ENCODE measurements at regions not wholly inside any gene's neighbourhood (a gene's known extent, or its start where the extent isn't known, plus 50 kb on each side); places are given as distances from the start of the nearest gene placed in this dataset.
"Not testable (repeated sequence)": the region's sequence is repeated elsewhere in the genome, so short reads cannot be mapped to it uniquely, and the experiment has no call there.

GRCh38 chr7:86991093-86991769, 68.2 kb downstream of the ELAPOR2 start:
- Histone ChIP-seq H3K4me1 (ENCODE audit: control insufficient read depth in 1 of 2, insufficient read depth in 2 of 2, low read length in 2 of 2) (no peaks in the 10 kb centered on the region), H3K27me3 (ENCODE audit: control insufficient read depth in 1 of 2, insufficient read depth in 2 of 2, low read length in 1 of 2) (no peaks in the 10 kb centered on the region), H3K27ac (ENCODE audit: low read depth in 1 of 2, low read length in 2 of 2) (no peak overlapping the region), H3K4me3 (ENCODE audit: low read length in 2 of 2) (no peak overlapping the region), H3K9me3 (ENCODE audit: control insufficient read depth, low read length) (no peaks in the 10 kb centered on the region), H3K36me3 (ENCODE audit: control insufficient read depth in 1 of 2, insufficient read depth in 2 of 2, low read length in 1 of 2) (no peaks in the 10 kb centered on the region)
- intact Hi-C loops (cut with DNase I) = no loop called here
- ATAC-seq (ENCODE audit: low FRiP score) (no peak), DNase-seq (no peak)

GRCh38 chr7:86989407-86989806, 70.0 kb downstream of the ELAPOR2 start:
- ATAC-seq (ENCODE audit: low FRiP score) = no peak
- no peak overlapping the region for H3K27ac ChIP-seq (ENCODE audit: low read depth in 1 of 2, low read length in 2 of 2)
- H3K9me3 ChIP-seq (ENCODE audit: control insufficient read depth, low read length) = no peaks in the 10 kb centered on the region
- no peaks in the 10 kb centered on the region for H3K27me3 ChIP-seq (ENCODE audit: control insufficient read depth in 1 of 2, insufficient read depth in 2 of 2, low read length in 1 of 2)
- H3K36me3 ChIP-seq (ENCODE audit: control insufficient read depth in 1 of 2, insufficient read depth in 2 of 2, low read length in 1 of 2) = no peaks in the 10 kb centered on the region
- no peaks in the 10 kb centered on the region for H3K4me1 ChIP-seq (ENCODE audit: control insufficient read depth in 1 of 2, insufficient read depth in 2 of 2, low read length in 2 of 2)
- 85 to 86% methylated on average over 8 of the region's 8 CpGs for WGBS, 2 donors
- no peak for DNase-seq
- H3K4me3 ChIP-seq (ENCODE audit: low read length in 2 of 2) = no peak overlapping the region
- intact Hi-C loops (cut with DNase I) = no loop called here

DNA sequence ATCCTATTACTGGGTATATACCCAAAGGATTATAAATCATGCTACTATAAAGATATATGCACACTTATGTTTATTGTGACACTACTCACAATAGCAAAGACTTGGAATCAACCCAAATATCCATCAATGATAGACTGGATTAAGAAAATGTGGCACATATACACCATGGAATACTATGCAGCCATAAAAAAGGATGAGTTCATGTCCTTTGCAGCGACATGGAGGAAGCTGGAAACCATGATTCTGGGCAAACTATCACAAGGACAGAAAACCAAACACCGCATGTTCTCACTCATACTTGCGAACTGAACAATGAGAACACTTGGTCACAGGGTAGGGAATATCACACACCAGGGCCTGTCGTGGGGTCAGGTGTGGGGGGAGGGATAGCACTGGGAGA, 71.6 kb downstream of the ELAPOR2 start:
- H3K4me3 ChIP-seq (ENCODE audit: low read length in 2 of 2); H3K4me1 ChIP-seq (ENCODE audit: control insufficient read depth in 1 of 2, insufficient read depth in 2 of 2, low read length in 2 of 2); H3K27ac ChIP-seq (ENCODE audit: low read depth in 1 of 2, low read length in 2 of 2); H3K9me3 ChIP-seq (ENCODE audit: control insufficient read depth, low read length); intact Hi-C loops (cut with DNase I); DNase-seq; H3K36me3 ChIP-seq (ENCODE audit: control insufficient read depth in 1 of 2, insufficient read depth in 2 of 2, low read length in 1 of 2); H3K27me3 ChIP-seq (ENCODE audit: control insufficient read depth in 1 of 2, insufficient read depth in 2 of 2, low read length in 1 of 2); ATAC-seq (ENCODE audit: low FRiP score): not testable (repeated sequence)
- 87 to 91% methylated on average over 4 of the region's 4 CpGs for WGBS, 2 donors

- H3K27ac ChIP-seq (ENCODE audit: low read depth in 1 of 2, low read length in 2 of 2); H3K4me3 ChIP-seq (ENCODE audit: low read length in 2 of 2); H3K27me3 ChIP-seq (ENCODE audit: control insufficient read depth in 1 of 2, insufficient read depth in 2 of 2, low read length in 1 of 2); H3K36me3 ChIP-seq (ENCODE audit: control insufficient read depth in 1 of 2, insufficient read depth in 2 of 2, low read length in 1 of 2); DNase-seq; ATAC-seq (ENCODE audit: low FRiP score); H3K9me3 ChIP-seq (ENCODE audit: control insufficient read depth, low read length); intact Hi-C loops (cut with DNase I); H3K4me1 ChIP-seq (ENCODE audit: control insufficient read depth in 1 of 2, insufficient read depth in 2 of 2, low read length in 2 of 2): not testable (repeated sequence)
- WGBS, 2 donors = 58 to 92% methylated on average over 3 of the region's 3 CpGs
These were observed 72.1 kb downstream of the ELAPOR2 start for GRCh38 chr7:86987358-86987757.

DNA sequence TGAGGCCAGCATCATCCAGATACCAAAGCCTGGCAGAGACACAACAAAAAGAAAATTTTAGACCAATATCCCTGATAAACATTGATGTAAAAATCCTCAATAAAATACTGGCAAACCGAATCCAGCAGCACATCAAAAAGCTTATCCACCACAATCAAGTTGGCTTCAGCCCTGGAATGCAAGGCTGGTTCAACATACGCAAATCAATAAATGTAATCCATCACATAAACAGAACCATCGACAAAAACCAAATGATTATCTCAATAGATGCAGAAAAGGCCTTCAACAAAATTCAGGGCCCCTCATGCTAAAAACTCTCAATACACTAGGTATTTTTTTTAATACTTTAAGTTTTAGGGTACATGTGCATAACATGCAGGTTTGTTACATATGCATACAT, 74.1 kb downstream of the ELAPOR2 start:
- H3K27me3 ChIP-seq (ENCODE audit: control insufficient read depth in 1 of 2, insufficient read depth in 2 of 2, low read length in 1 of 2); DNase-seq; H3K27ac ChIP-seq (ENCODE audit: low read depth in 1 of 2, low read length in 2 of 2); H3K4me3 ChIP-seq (ENCODE audit: low read length in 2 of 2); H3K9me3 ChIP-seq (ENCODE audit: control insufficient read depth, low read length); intact Hi-C loops (cut with DNase I); H3K4me1 ChIP-seq (ENCODE audit: control insufficient read depth in 1 of 2, insufficient read depth in 2 of 2, low read length in 2 of 2); ATAC-seq (ENCODE audit: low FRiP score); H3K36me3 ChIP-seq (ENCODE audit: control insufficient read depth in 1 of 2, insufficient read depth in 2 of 2, low read length in 1 of 2): not testable (repeated sequence)
- WGBS, 2 donors = 82 to 87% methylated on average over 3 of the region's 3 CpGs

DNA sequence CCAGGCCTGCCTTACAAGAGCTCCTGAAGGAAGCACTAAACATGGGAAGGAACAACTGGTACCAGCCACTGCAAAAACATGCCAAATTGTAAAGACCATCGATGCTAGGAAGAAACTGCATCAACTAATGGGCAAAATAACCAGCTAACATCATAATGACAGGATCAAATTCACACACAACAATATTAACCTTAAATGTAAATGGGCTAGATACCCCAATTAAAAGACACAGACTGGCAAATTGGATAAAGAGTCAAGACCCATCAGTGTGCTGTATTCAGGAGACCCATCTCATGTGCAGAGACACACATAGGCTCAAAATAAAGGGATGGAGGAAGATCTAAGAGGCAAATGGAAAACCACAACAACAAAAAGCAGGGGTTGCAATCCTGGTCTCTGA, 75.8 kb downstream of the ELAPOR2 start:
- intact Hi-C loops (cut with DNase I); H3K27ac ChIP-seq (ENCODE audit: low read depth in 1 of 2, low read length in 2 of 2); H3K9me3 ChIP-seq (ENCODE audit: control insufficient read depth, low read length); H3K27me3 ChIP-seq (ENCODE audit: control insufficient read depth in 1 of 2, insufficient read depth in 2 of 2, low read length in 1 of 2); DNase-seq; ATAC-seq (ENCODE audit: low FRiP score); H3K4me3 ChIP-seq (ENCODE audit: low read length in 2 of 2); H3K36me3 ChIP-seq (ENCODE audit: control insufficient read depth in 1 of 2, insufficient read depth in 2 of 2, low read length in 1 of 2); H3K4me1 ChIP-seq (ENCODE audit: control insufficient read depth in 1 of 2, insufficient read depth in 2 of 2, low read length in 2 of 2): not testable (repeated sequence)
- 60% methylated on average over 1 of the region's 1 CpG; no CpG with 5 or more reads in 1 of the 2 donors for WGBS, 2 donors

- H3K27me3 ChIP-seq (ENCODE audit: control insufficient read depth in 1 of 2, insufficient read depth in 2 of 2, low read length in 1 of 2); H3K27ac ChIP-seq (ENCODE audit: low read depth in 1 of 2, low read length in 2 of 2); H3K36me3 ChIP-seq (ENCODE audit: control insufficient read depth in 1 of 2, insufficient read depth in 2 of 2, low read length in 1 of 2); ATAC-seq (ENCODE audit: low FRiP score); intact Hi-C loops (cut with DNase I); H3K9me3 ChIP-seq (ENCODE audit: control insufficient read depth, low read length); H3K4me3 ChIP-seq (ENCODE audit: low read length in 2 of 2); DNase-seq; H3K4me1 ChIP-seq (ENCODE audit: control insufficient read depth in 1 of 2, insufficient read depth in 2 of 2, low read length in 2 of 2): not testable (repeated sequence)
- WGBS, 2 donors = 77 to 92% methylated on average over 9 of the region's 9 CpGs
These were observed 77.5 kb downstream of the ELAPOR2 start for GRCh38 chr7:86981937-86982336.

- no peaks in the 10 kb centered on the region for H3K27me3 ChIP-seq (ENCODE audit: control insufficient read depth in 1 of 2, insufficient read depth in 2 of 2, low read length in 1 of 2)
- DNase-seq (no peak), ATAC-seq (ENCODE audit: low FRiP score) (no peak)
- H3K4me1 ChIP-seq (ENCODE audit: control insufficient read depth in 1 of 2, insufficient read depth in 2 of 2, low read length in 2 of 2) = no peaks in the 10 kb centered on the region
- no peak overlapping the region for H3K27ac ChIP-seq (ENCODE audit: low read depth in 1 of 2, low read length in 2 of 2)
- no peaks in the 10 kb centered on the region for H3K36me3 ChIP-seq (ENCODE audit: control insufficient read depth in 1 of 2, insufficient read depth in 2 of 2, low read length in 1 of 2)
- 64 to 86% methylated on average over 2 of the region's 2 CpGs for WGBS, 2 donors
- H3K4me3 ChIP-seq (ENCODE audit: low read length in 2 of 2) = no peak overlapping the region
- H3K9me3 ChIP-seq (ENCODE audit: control insufficient read depth, low read length) = no peaks in the 10 kb centered on the region
- intact Hi-C loops (cut with DNase I) = no loop called here
These were observed 78.3 kb downstream of the ELAPOR2 start for GRCh38 chr7:86981127-86981526.

- intact Hi-C loops (cut with DNase I) = no loop called here
- 63 to 65% methylated on average over 3 of the region's 3 CpGs for whole genome bisulfite sequencing, 2 donors
- ATAC-seq (ENCODE audit: low FRiP score) = no peak
- Histone ChIP-seq H3K4me1 (ENCODE audit: control insufficient read depth in 1 of 2, insufficient read depth in 2 of 2, low read length in 2 of 2) (no peaks in the 10 kb centered on the region), H3K9me3 (ENCODE audit: control insufficient read depth, low read length) (no peaks in the 10 kb centered on the region), H3K4me3 (ENCODE audit: low read length in 2 of 2) (no peak overlapping the region), H3K36me3 (ENCODE audit: control insufficient read depth in 1 of 2, insufficient read depth in 2 of 2, low read length in 1 of 2) (no peaks in the 10 kb centered on the region), H3K27me3 (ENCODE audit: control insufficient read depth in 1 of 2, insufficient read depth in 2 of 2, low read length in 1 of 2) (no peaks in the 10 kb centered on the region), H3K27ac (ENCODE audit: low read depth in 1 of 2, low read length in 2 of 2) (no peak overlapping the region)
- DNase-seq = no peak
These were observed 79.2 kb downstream of the ELAPOR2 start for GRCh38 chr7:86980223-86980622.

All from aorta (tissue), 5 donors.